Endometrial microvascular endothelial cells (primary cell): ENCODE measurements at regions not wholly inside any gene's neighbourhood (a gene's known extent, or its start where the extent isn't known, plus 50 kb on each side); places are given as distances from the start of the nearest gene placed in this dataset.

Experiments
- in situ Hi-C: cut with HindIII; loops from 2 replicates; pipeline ENCODE4 v1.10.0; 2017; ENCODE audit warnings: low sequenced_read_pairs, low pct_unique_long_range_greater_than_20kb; ENCODE audit errors: inconsistent ontology term

DNA sequence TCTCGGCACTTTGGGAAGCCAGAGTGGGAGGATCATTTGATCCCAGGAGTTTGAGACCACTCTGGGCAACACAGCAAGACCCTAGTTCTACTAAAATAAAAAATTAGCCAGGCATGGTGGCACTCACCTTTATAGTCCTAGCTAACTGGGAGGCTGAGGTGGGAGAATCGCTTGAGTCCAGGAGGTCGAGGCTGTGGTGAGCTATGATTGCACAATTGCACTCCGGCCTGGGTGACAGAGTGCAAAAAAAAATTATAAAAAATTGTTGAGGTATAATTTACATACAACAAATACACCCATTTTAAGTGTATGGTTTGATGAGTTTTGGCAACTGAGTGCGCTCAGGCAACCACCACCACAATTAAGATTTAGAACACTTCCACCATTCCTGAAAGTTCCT, 108.5 kb upstream of the GADD45A start:
- in situ Hi-C loops = no loop called here

DNA sequence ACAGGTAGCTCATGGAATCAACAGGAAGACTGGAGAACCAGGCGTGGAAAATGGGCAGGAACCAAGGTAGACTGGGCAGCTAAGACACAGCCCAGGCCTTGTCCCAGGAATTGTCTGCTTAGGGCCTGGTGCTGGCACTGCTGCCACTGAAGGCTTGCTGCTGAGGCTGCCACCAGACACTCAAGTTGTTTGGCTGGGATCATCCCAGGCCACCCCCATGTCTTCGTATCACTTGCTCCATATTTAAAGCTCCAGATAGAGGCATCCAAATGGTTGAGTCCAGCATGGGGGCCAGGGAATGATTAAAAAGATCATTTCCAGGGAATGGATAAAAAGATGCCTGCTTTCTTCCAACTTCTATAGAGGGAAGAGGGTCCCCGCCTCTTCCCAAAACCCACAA, 107.4 kb upstream of the GADD45A start:
- in situ Hi-C loops = no loop called here

GRCh38 chr1:67578397-67579020, 106.5 kb upstream of the GADD45A start:
- in situ Hi-C loops = no loop called here

DNA sequence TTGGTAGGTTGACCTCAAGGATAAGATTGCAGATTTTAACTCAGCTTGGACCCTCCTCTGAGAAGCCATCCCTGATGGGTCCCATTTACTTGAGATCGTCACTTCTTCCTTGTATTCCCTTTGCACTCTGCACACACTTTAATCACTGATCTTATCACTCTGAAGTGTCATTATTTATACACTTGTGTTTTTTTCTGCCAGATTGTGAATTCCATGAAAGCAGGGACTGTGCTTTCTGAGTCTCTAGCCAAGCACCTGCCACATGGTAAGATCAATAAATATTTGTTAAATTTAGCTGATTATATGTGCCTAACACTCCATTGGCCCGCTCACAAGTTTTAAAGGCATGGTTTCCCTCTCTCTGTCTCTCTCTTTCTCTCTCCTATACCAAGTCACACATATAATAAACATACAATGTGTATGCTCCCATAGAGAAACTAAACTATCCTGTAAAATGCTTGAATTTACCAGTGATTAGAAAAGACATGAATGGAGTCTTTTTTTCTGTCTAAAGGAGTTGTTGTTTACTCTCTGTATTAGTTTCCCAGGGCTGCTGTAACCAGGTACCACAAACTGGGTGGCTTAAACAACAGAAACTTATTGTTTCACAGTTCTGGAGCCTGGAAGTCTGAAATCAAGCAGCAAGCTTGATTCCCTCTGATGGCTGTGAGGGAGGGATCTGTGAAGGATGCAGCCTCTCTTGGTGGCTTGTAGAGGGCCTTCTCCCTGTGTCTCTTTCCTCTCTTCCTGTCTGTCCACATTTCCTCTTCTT, 105.2 kb upstream of the GADD45A start:
- in situ Hi-C loops = no loop called here

GRCh38 chr1:67580691-67581403, 104.2 kb upstream of the GADD45A start:
- in situ Hi-C loops = no loop called here

DNA sequence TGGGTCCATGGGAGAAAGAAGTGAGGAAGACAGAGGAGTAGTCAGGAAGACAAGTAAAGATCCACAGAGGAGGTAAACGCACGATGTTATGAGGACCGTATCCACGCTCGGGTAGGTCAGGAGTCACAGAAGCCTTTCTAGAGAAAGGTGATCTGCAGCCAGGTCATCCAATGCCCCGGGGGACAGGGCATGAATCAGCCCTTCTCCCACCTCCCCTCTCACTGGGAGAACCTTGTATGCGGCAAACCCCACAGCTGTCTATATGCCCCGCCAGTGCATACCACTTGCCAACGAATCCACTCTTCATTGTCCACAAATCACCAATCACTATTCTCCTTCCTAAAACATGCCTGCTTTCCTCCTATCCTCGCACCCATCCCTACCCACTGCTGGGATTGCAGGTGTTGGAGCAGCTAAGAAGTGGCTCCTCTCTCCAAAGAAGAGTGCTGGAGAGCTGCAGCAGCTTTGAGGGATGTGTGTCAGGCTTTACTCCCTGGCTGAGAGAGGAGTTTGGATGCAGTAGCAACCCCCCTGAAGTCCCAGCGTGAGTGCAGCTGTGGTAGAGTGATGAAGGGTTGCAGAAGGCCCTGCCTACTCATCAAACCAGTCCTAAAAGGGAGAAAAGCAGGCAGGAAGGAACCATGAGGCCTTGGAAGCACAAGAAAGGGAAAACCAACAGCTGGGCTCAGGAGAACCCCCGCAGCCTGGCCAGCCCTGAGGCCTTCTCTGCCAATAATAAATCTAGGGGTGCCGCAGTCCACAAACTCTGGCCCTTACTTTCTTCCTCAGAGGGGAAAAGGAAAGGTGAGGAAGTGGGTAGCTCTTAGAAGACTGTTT, 102.2 kb upstream of the GADD45A start:
- in situ Hi-C loops = no loop called here

DNA sequence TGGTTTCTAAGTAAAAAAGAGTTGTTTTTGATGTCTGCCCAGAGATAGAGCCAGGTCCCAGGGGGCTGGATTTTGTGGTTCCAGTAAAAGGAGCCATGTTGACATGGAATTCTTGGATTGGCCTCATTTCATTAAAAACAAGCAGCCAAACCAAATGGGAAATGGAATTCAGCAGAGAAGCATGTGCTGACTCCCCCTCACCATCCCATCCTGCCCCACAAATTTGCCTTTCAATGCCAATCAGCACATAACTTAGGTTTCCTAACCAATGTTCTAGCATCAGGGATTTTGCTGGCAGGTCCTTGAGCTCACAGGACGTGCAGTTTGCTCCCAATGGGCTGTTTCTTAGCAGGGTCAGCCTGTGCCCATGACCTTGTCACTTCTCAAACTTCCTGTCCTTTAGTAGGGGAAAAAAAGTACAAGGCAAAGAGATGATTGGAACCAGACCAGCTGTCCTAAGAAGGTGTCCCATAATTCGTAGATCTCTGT, 101.5 kb upstream of the GADD45A start:
- in situ Hi-C loops = no loop called here

DNA sequence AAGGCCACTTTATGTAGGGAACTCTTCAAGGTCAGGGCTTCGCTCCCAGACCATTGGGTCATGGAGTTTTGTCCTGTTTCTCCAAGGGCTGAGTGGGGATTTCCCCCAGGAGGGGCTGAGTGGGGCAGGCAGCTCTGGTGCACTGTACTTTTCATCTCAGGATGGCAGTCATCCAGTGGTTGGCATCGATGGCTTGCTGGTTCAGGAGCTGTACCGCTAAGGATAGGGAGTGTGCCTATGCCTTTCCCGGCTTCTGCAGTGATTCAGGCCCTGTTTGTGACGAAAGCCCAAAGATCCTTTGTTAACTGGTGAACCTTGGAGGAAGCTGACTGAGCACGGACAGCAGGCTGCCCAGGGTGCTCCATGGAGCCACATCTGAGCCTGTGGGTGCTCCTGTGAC, 100.1 kb upstream of the GADD45A start:
- in situ Hi-C loops = no loop called here

GRCh38 chr1:67586596-67586995, 98.4 kb upstream of the GADD45A start:
- in situ Hi-C loops = no loop called here

- in situ Hi-C loops = no loop called here
Observed at GRCh38 chr1:67588178-67588855, 96.7 kb upstream of the GADD45A start.

DNA sequence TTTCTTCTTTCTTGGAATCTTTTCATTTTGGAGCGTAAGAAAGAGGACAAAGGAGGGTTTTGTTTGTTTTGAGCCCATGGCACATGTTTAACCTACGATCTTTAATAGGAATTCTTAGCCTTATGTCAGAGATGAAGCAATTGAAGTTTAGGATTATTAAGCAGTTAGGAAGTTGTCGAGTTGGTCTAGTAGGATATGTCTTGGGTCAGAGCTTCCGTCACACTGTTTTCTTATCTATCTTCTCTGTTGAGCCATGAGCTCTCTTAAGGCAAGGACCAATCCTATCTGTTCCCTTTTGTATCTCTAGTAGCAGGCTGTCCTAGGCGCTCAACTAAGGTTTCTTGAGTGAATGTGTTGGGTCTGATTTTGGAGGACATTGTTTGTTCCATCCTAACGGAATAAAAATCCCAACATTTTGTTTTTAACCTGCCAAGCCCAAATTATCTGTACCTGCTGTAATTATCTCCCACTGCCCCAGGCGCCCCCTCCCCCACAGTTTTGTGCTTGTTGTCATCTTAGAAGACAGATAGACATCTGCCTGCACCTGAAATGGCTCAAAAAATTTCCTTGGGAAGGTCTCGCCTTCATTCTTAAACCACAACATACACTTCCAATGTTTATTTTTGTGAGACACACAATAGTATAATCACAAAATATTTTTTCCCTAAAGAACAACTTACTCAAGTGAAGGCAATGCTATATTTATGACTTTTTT, 95.3 kb upstream of the GADD45A start:
- in situ Hi-C loops = no loop called here

DNA sequence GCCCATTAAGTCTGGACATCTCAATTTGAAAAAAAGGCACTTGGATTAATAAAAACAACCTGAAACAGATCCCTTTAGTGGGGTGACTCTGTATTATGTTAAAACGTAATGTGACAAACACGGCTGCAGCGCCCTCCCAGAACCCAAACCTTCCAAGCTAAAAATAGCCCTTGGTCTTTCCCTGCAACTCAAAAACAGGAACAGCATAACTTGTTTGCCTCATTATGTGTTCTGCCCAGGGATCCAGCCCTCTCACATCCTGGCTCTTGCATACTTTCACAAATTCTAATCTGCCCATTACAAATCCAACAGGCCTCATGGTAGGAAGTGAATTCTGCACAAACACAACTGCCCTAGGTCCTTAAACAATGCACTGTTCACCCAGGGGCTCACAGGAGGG, 94.7 kb upstream of the GADD45A start:
- in situ Hi-C loops = no loop called here

GRCh38 chr1:67594764-67595163, 90.2 kb upstream of the GADD45A start:
- in situ Hi-C loops = no loop called here

GRCh38 chr1:67596674-67597073, 88.3 kb upstream of the GADD45A start:
- in situ Hi-C loops = no loop called here

DNA sequence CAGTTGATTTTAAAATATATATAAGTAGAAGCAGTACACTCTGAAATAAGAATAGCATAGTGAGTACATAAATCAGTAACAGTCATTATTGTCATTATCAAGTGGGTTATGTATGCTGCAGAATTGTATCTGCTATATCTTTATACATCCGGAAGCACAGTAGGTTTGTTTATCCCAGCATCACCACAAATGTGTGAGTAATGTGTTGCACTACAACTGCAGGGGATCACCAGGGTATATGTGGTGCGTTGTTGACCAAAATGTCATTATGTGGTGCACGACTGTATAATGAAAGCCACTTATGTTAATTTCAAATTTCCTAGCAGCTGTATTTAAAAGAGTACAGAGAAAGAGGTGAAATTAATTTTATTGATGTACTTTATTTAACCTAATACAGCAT, 87.7 kb upstream of the GADD45A start:
- in situ Hi-C loops = no loop called here

DNA sequence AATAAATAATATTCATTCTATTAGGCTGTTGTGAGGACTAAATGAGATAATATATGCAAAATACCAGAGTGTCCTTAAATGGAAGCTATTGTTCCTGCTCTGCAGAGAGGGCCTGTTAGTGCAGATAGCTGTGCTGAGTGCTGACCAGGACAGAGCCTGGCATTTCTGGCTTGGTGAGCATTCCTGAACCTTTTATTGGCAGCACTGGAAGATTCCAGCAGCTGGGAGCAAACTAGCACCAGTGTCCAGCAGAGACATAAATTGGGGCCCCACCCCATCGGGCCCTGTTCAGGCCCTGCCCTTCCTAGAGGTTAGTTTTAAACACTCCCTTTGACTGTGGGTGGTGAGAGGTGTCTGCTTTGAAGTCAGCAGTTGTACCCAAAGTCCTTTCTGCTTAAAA, 85.9 kb upstream of the GADD45A start:
- in situ Hi-C loops = no loop called here

GRCh38 chr1:67601539-67601938, 83.5 kb upstream of the GADD45A start:
- in situ Hi-C loops = no loop called here

DNA sequence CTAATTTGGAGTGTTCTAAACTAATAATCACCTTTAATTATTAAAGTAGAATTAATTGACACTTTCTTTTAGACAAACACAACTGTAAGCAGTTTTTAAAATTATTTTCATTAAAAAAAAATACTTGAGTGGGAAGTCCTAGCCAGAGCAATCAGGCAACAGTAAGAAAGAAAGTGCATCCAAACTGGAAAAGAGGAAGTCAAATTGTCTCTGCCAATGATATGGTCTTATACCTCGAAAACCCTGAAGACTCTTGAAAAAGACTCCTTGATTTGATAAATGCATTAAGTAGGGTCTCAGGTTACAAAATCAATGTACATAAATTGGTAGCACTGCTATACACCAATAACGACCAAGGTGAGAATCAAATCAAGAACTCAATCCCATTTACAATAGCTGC, 83.0 kb upstream of the GADD45A start:
- in situ Hi-C loops = no loop called here
